Ishikawa (cell line): ENCODE measurements at regions not wholly inside any gene's neighbourhood (a gene's known extent, or its start where the extent isn't known, plus 50 kb on each side); places are given as distances from the start of the nearest gene placed in this dataset.

Experiments used
- CEBPB ChIP-seq: IDR thresholded peaks from 2 replicates; pipeline ENCODE4 v1.6.1; 2012
- CREB1 ChIP-seq: IDR thresholded peaks from 2 replicates; pipeline ENCODE4 v1.6.1; 2012; ENCODE audit warnings: low read depth
- EGR1 ChIP-seq: IDR thresholded peaks from 2 replicates; pipeline ENCODE4 v1.6.1; 2012
- EP300 ChIP-seq: IDR thresholded peaks from 2 replicates; pipeline ENCODE4 v1.6.1; 2012; ENCODE audit warnings: borderline replicate concordance
- FOXM1 ChIP-seq: IDR thresholded peaks from 2 replicates; pipeline ENCODE4 v1.6.1; 2012; ENCODE audit warnings: low read depth, borderline replicate concordance
- NFIC ChIP-seq: IDR thresholded peaks from 2 replicates; pipeline ENCODE4 v1.6.1; 2012
- RAD21 ChIP-seq: IDR thresholded peaks from 2 replicates; pipeline ENCODE4 v1.6.1; 2012; ENCODE audit warnings: low read depth
- TAF1 ChIP-seq: IDR thresholded peaks from 2 replicates; pipeline ENCODE4 v1.6.1; 2012; ENCODE audit warnings: low read depth, mild to moderate bottlenecking
- TCF12 ChIP-seq: IDR thresholded peaks from 2 replicates; pipeline ENCODE4 v1.6.1; 2012; ENCODE audit warnings: low read depth
- TEAD4 ChIP-seq: IDR thresholded peaks from 2 replicates; pipeline ENCODE4 v1.6.1; 2012
- YY1 ChIP-seq: IDR thresholded peaks from 2 replicates; pipeline ENCODE4 v1.6.1; 2012; ENCODE audit warnings: low read depth
- ZBTB7A ChIP-seq: IDR thresholded peaks from 2 replicates; pipeline ENCODE4 v1.6.1; 2012; ENCODE audit warnings: low read depth
- TF ChIP-seq, protein P1 (sequence below): IDR thresholded peaks from 2 replicates; pipeline ENCODE4 v1.6.1; 2012; ENCODE audit warnings: low read depth, mild to moderate bottlenecking
- TF ChIP-seq, protein P2 (sequence below): IDR thresholded peaks from 2 replicates; pipeline ENCODE4 v1.6.1; 2012
- TF ChIP-seq, protein P3 (sequence below): IDR thresholded peaks from 2 replicates; pipeline ENCODE4 v1.6.1; 2012

DNA sequence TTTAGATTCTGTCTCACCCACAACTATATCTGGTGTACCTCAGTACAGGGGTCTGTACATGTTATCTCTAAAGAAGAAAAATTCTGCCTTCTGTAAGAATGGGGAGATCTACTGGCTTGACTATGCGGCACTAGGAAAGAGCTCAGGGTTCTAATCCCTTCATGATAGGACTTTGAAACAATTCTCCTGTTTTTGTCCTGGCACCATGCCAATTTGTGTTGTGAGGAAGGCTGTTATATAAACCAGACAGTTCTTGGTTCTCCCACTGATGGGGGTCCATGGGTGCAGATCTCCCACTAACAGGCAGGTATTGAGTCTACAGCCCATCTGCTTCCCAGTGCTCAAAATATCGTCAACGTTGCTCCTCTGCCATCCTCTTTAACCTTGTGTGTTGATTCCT lies 883.7 kb downstream of the GALC start:
- TF ChIP-seq, protein P1, sequence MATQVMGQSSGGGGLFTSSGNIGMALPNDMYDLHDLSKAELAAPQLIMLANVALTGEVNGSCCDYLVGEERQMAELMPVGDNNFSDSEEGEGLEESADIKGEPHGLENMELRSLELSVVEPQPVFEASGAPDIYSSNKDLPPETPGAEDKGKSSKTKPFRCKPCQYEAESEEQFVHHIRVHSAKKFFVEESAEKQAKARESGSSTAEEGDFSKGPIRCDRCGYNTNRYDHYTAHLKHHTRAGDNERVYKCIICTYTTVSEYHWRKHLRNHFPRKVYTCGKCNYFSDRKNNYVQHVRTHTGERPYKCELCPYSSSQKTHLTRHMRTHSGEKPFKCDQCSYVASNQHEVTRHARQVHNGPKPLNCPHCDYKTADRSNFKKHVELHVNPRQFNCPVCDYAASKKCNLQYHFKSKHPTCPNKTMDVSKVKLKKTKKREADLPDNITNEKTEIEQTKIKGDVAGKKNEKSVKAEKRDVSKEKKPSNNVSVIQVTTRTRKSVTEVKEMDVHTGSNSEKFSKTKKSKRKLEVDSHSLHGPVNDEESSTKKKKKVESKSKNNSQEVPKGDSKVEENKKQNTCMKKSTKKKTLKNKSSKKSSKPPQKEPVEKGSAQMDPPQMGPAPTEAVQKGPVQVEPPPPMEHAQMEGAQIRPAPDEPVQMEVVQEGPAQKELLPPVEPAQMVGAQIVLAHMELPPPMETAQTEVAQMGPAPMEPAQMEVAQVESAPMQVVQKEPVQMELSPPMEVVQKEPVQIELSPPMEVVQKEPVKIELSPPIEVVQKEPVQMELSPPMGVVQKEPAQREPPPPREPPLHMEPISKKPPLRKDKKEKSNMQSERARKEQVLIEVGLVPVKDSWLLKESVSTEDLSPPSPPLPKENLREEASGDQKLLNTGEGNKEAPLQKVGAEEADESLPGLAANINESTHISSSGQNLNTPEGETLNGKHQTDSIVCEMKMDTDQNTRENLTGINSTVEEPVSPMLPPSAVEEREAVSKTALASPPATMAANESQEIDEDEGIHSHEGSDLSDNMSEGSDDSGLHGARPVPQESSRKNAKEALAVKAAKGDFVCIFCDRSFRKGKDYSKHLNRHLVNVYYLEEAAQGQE: no peak
- TF ChIP-seq CREB1 (no peak), FOXM1 (no peak), EP300 (no peak)

DNA sequence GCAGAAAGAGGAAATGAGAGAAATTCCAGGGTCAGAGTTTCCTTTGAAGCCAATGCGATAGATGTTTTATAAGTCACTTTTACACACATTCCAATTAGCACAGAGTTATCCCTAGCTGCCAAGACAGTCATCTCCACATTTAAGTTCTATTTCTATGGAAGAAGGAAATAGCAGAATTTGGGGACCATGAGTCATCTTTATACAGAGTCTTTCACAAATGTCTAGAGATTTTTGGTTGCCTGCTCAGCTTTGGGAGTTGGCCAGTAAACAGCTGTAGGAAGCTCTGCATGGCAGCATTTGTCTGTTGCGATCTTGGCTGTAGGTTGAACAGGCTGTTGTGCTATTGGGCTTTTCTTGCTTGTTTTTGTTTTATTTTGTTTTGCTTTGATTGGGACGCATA lies 884.3 kb downstream of the GALC start:
- TF ChIP-seq EP300 (no peak), EGR1 (no peak), ZBTB7A (no peak), RAD21 (no peak), CREB1 (no peak), TEAD4 (no peak), TAF1 (no peak), YY1 (no peak), CEBPB (no peak), NFIC (no peak)
- TF ChIP-seq, protein P2, sequence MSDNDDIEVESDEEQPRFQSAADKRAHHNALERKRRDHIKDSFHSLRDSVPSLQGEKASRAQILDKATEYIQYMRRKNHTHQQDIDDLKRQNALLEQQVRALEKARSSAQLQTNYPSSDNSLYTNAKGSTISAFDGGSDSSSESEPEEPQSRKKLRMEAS: no peak
- TF ChIP-seq, protein P3, sequence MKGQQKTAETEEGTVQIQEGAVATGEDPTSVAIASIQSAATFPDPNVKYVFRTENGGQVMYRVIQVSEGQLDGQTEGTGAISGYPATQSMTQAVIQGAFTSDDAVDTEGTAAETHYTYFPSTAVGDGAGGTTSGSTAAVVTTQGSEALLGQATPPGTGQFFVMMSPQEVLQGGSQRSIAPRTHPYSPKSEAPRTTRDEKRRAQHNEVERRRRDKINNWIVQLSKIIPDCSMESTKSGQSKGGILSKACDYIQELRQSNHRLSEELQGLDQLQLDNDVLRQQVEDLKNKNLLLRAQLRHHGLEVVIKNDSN: no peak
- TF ChIP-seq, protein P1: no peak

DNA sequence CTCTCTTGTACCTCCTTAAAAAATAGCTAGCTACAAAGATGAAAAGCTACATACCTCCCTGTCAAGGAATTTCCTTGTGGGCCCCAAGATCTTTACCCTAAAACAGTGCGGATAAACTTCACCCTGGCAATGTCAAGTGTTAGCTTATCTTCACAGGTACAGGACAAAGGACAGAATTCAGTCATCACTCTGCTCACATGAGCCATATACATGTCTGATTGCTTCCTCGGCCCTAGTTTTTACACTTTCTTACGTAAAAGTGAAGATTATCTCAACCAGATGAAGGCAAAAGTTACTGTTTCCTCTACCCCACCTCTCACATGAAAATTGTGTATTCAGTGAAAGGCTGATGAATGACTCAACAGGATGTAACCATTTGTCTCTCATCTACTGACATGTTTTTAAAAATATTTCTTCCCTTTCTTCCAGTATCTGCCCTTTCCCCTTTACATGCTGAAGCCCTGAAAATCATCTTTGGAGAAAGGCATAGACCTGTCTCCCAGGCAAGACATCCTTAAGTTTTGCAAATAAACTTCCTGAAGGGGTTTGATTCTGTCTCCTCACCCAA lies 890.1 kb downstream of the GALC start:
- TF ChIP-seq, protein P2: no peak
- no peak for TF ChIP-seq CREB1
- TF ChIP-seq CEBPB: no peak
- no peak for TF ChIP-seq EGR1

DNA sequence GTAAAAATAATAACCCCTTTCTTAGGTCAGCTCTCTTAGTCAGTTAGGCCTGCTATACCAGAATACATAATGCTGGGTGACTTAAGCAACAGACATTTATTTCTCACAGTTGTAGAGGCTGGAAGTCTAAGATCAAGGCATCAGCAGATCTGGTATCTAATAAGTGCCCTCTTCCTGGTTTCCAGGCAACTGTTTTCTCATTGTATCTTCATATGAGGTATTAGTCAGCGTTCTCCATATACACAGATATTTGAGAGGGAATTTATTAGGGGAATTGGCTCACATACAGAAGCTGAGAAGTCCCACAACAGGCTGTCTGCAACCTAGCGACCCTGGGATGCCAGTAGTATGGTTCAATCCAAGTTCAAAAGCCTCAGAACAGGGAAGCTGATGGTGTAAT lies 896.0 kb downstream of the GALC start:
- TF ChIP-seq EGR1: no peak
- TF ChIP-seq, protein P3: no peak
- TF ChIP-seq, protein P2: no peak
- no peak for TF ChIP-seq TAF1
- no peak for TF ChIP-seq YY1
- TF ChIP-seq FOXM1: no peak
- TF ChIP-seq CREB1: no peak
- no peak for TF ChIP-seq ZBTB7A
- no peak for TF ChIP-seq TEAD4
- TF ChIP-seq EP300: no peak
- no peak for TF ChIP-seq NFIC
- TF ChIP-seq, protein P1: no peak
- no peak for TF ChIP-seq TCF12
- no peak for TF ChIP-seq RAD21
- TF ChIP-seq CEBPB: no peak

DNA sequence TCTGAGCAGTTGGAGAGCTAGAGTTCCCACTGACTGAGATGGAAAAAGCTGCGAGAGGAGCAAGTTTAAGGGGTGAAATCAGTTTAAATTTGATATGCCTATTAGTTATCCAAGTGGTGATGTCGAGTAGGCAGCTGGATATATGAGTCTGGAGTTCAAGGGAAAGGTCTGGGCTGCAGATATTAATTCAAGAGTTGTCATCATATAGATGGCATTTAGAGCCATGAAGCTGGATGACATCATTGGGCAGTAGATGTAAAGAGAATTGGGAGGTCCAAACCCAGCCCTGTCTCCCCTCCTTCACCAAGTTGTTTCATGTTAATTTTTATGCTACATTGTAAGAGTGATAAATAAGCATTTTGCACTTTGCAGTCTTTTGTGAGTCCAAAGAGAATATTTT lies 898.1 kb downstream of the GALC start:
- TF ChIP-seq TEAD4 (no peak), ZBTB7A (no peak), RAD21 (no peak), CREB1 (no peak), TCF12 (no peak), FOXM1 (no peak), NFIC (no peak)
- TF ChIP-seq, protein P3: no peak
- TF ChIP-seq, protein P2: no peak
- TF ChIP-seq, protein P1: no peak
